ENCODE measurements at regions not wholly inside any gene's neighbourhood (a gene's known extent, or its start where the extent isn't known, plus 50 kb on each side); places are given as distances from the start of the nearest gene placed in this dataset.

DNA sequence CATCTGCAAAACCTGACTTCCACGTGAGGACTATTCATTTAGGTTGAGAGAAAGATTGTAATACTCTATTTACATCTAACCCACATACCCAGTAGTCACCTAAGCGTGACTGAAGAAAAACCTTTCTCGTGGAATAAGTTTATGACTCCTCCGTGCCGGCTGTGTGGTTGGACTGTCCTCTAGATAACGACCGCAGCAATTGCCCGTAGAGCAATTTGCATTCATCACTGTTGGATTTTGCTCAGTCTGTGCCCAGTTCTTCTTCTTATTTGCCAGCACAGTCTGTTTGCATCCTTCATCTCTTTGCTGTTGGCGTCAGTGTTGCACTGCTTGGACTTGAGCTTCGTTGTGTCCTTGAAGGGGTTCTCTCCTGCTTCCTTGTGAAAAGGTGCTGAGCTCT, 131.3 kb downstream of the CYB561 start:
- no peak overlapping the region for H3K4me3 ChIP-seq (ENCODE audit: low read depth, low read length)
- no peaks in the 10 kb centered on the region for H3K4me1 Mint-ChIP-seq
- H3K27ac Mint-ChIP-seq: no peak overlapping the region
- peaks cover 0 to 3% (median 0%) of the 10 kb centered on the region in 7 donors for H3K9me3 Mint-ChIP-seq
- peaks cover 4% of the 10 kb centered on the region for H3K36me3 ChIP-seq (ENCODE audit: control insufficient read depth, insufficient read depth, low read length)
- H3K4me1 ChIP-seq (ENCODE audit: control insufficient read depth, insufficient read depth, low read length, poor library complexity, severe bottlenecking): no peaks in the 10 kb centered on the region
- H3K27ac ChIP-seq (ENCODE audit: insufficient read depth, low read length, poor library complexity, severe bottlenecking): no peak overlapping the region
- no peaks in the 10 kb centered on the region for H3K27me3 ChIP-seq (ENCODE audit: control insufficient read depth, insufficient read depth, low read length)
- H3K4me3 Mint-ChIP-seq: no peak overlapping the region
- ATAC-seq (ENCODE audit: low read depth in 2 of 2) (no peak), DNase-seq (no peak)
- no peaks in the 10 kb centered on the region for H3K9me3 ChIP-seq (ENCODE audit: control insufficient read depth in 2 of 2, low read length in 2 of 2)
- H3K36me3 Mint-ChIP-seq: peaks cover 17% of the 10 kb centered on the region
- H3K27me3 Mint-ChIP-seq: peaks cover 5% of the 10 kb centered on the region

DNA sequence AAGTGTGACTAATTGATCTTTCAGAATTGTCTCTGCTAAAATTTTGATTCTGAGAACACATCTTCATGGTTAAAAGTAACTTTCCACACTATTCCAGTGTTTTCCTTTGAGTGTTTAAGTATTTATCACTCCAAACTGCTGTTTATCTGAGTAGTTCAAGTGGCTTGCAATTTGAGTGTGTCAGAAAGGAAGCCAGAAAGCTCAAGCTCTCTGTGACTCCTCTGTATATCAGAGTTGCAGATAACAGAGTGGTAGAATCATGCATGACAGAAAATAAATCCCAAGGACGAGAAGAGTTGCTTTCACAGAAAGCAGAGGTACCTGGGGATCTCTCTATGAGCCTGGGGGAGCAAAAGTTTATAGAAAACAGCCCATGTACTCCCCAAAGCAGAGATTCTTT, 130.0 kb downstream of the CYB561 start:
- Histone ChIP-seq H3K9me3 (ENCODE audit: control insufficient read depth in 2 of 2, low read length in 2 of 2) (no peaks in the 10 kb centered on the region), H3K27me3 (ENCODE audit: control insufficient read depth, insufficient read depth, low read length) (no peaks in the 10 kb centered on the region), H3K4me1 (ENCODE audit: control insufficient read depth, insufficient read depth, low read length, poor library complexity, severe bottlenecking) (no peaks in the 10 kb centered on the region), H3K27ac (ENCODE audit: insufficient read depth, low read length, poor library complexity, severe bottlenecking) (no peak overlapping the region), H3K4me3 (ENCODE audit: low read depth, low read length) (no peak overlapping the region), H3K36me3 (ENCODE audit: control insufficient read depth, insufficient read depth, low read length) (peaks cover 4% of the 10 kb centered on the region)
- no peak overlapping the region for H3K4me3 Mint-ChIP-seq
- no peak for ATAC-seq (ENCODE audit: low read depth in 2 of 2)
- H3K9me3 Mint-ChIP-seq: peaks cover 0 to 3% (median 0%) of the 10 kb centered on the region in 7 donors
- H3K4me1 Mint-ChIP-seq: no peaks in the 10 kb centered on the region
- peaks cover 5% of the 10 kb centered on the region for H3K27me3 Mint-ChIP-seq
- peaks cover 17% of the 10 kb centered on the region for H3K36me3 Mint-ChIP-seq
- DNase-seq: no peak
- H3K27ac Mint-ChIP-seq: no peak overlapping the region

DNA sequence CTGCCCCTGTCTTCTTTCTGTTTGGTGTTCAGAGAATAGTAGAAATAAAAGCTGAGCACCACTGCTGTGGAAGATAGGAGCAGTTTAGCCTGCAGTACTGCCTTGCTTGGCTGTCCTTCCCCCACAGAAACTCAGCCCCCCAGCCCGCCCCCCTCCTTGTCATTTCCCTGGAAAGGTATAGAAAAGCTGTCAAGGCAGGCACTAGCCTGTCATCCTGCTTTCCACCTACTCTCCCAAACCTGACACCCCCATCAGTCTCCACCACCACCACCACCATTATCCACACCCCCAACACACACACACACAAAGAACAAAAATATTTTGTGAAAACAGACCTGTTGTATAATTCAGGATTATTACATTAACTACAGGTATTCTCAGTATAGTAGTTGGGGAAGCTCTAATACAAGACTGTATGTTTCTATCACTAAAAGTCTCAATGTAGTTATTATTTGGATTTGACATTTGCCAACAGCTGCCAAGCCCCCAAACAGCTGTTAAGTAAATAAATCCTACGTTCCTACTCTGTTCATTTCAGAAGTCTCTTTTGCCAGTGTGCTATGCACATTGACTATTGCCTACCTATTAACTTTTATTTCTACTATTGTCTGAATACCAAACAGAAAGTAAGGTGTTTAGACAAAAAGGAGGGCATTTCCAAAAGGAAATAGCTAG, 128.8 kb downstream of the CYB561 start:
- no peaks in the 10 kb centered on the region for H3K4me1 Mint-ChIP-seq
- H3K9me3 Mint-ChIP-seq: peaks cover 0 to 3% (median 0%) of the 10 kb centered on the region in 7 donors
- DNase-seq (no peak), ATAC-seq (ENCODE audit: low read depth in 2 of 2) (no peak)
- Histone ChIP-seq H3K36me3 (ENCODE audit: control insufficient read depth, insufficient read depth, low read length) (peaks cover 4% of the 10 kb centered on the region), H3K27ac (ENCODE audit: insufficient read depth, low read length, poor library complexity, severe bottlenecking) (no peak overlapping the region), H3K27me3 (ENCODE audit: control insufficient read depth, insufficient read depth, low read length) (no peaks in the 10 kb centered on the region), H3K4me1 (ENCODE audit: control insufficient read depth, insufficient read depth, low read length, poor library complexity, severe bottlenecking) (no peaks in the 10 kb centered on the region), H3K4me3 (ENCODE audit: low read depth, low read length) (no peak overlapping the region), H3K9me3 (ENCODE audit: control insufficient read depth in 2 of 2, low read length in 2 of 2) (no peaks in the 10 kb centered on the region)
- no peak overlapping the region for H3K4me3 Mint-ChIP-seq
- H3K27me3 Mint-ChIP-seq: peaks cover 5% of the 10 kb centered on the region
- H3K27ac Mint-ChIP-seq: no peak overlapping the region
- H3K36me3 Mint-ChIP-seq: peaks cover 25% of the 10 kb centered on the region

DNA sequence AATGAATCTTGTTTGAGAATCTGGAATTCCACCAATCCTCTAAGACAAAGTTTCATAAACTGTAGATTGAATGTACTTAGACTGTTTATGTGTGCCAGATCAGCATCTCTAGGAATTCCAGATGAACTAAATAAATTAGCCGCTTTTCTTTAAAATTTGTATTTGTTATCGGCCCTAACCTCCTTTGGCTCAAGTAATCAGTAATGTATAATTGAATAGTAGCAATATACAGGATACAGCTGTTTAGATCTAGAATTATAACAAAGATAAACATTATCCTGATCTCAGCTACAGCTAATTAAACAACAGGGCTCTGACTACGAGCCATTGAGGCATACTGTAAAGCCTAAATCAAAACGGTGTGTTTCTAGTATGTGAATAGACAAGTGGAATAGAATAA, 120.3 kb downstream of the CYB561 start:
- Histone ChIP-seq H3K4me1 (ENCODE audit: control insufficient read depth, insufficient read depth, low read length, poor library complexity, severe bottlenecking) (no peaks in the 10 kb centered on the region), H3K9me3 (ENCODE audit: control insufficient read depth in 2 of 2, low read length in 2 of 2) (no peaks in the 10 kb centered on the region), H3K4me3 (ENCODE audit: low read depth, low read length) (no peak overlapping the region), H3K36me3 (ENCODE audit: control insufficient read depth, insufficient read depth, low read length) (no peaks in the 10 kb centered on the region), H3K27ac (ENCODE audit: insufficient read depth, low read length, poor library complexity, severe bottlenecking) (no peak overlapping the region), H3K27me3 (ENCODE audit: control insufficient read depth, insufficient read depth, low read length) (no peaks in the 10 kb centered on the region)
- DNase-seq: no peak
- no peak overlapping the region for H3K27ac Mint-ChIP-seq
- ATAC-seq (ENCODE audit: low read depth in 2 of 2): no peak
- H3K27me3 Mint-ChIP-seq: peaks cover 5% of the 10 kb centered on the region
- no peak overlapping the region for H3K4me3 Mint-ChIP-seq
- peaks cover 0 to 1% (median 0%) of the 10 kb centered on the region in 7 donors for H3K9me3 Mint-ChIP-seq
- H3K36me3 Mint-ChIP-seq: peaks cover 19% of the 10 kb centered on the region
- no peaks in the 10 kb centered on the region for H3K4me1 Mint-ChIP-seq

DNA sequence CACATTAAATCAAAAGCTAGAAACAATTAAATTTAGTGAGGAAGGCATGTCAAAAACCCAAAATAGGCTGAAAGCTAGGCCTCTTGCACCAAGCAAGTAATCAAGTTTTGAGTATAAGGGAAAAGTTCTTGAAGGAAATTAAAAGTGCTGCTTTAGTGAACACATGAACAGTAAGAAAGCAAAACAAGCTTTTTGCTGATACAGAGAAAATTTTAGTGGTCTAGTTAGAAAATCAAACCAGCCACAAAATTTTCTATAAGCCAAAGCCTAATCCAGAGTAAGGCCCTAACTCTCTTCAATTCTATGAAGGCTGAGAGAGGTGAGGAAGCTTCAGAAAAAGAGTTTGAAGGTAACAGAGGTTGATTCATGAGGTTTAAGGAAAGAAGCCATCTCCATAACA, 116.2 kb downstream of the CYB561 start:
- no peaks in the 10 kb centered on the region for H3K36me3 ChIP-seq (ENCODE audit: control insufficient read depth, insufficient read depth, low read length)
- H3K4me1 Mint-ChIP-seq: no peaks in the 10 kb centered on the region
- H3K4me3 ChIP-seq (ENCODE audit: low read depth, low read length): no peak overlapping the region
- peaks cover 5% of the 10 kb centered on the region for H3K27me3 Mint-ChIP-seq
- H3K36me3 Mint-ChIP-seq: peaks cover 25% of the 10 kb centered on the region
- H3K27ac Mint-ChIP-seq: peak overlapping the region in 1 of 3 donors; percentile 48
- no peaks in the 10 kb centered on the region for H3K4me1 ChIP-seq (ENCODE audit: control insufficient read depth, insufficient read depth, low read length, poor library complexity, severe bottlenecking)
- no peaks in the 10 kb centered on the region for H3K27me3 ChIP-seq (ENCODE audit: control insufficient read depth, insufficient read depth, low read length)
- H3K27ac ChIP-seq (ENCODE audit: insufficient read depth, low read length, poor library complexity, severe bottlenecking): no peak overlapping the region
- no peak overlapping the region for H3K4me3 Mint-ChIP-seq
- no peak for ATAC-seq (ENCODE audit: low read depth in 2 of 2)
- peaks cover 0 to 1% (median 0%) of the 10 kb centered on the region in 7 donors for H3K9me3 Mint-ChIP-seq
- DNase-seq: no peak
- H3K9me3 ChIP-seq (ENCODE audit: control insufficient read depth in 2 of 2, low read length in 2 of 2): no peaks in the 10 kb centered on the region

DNA sequence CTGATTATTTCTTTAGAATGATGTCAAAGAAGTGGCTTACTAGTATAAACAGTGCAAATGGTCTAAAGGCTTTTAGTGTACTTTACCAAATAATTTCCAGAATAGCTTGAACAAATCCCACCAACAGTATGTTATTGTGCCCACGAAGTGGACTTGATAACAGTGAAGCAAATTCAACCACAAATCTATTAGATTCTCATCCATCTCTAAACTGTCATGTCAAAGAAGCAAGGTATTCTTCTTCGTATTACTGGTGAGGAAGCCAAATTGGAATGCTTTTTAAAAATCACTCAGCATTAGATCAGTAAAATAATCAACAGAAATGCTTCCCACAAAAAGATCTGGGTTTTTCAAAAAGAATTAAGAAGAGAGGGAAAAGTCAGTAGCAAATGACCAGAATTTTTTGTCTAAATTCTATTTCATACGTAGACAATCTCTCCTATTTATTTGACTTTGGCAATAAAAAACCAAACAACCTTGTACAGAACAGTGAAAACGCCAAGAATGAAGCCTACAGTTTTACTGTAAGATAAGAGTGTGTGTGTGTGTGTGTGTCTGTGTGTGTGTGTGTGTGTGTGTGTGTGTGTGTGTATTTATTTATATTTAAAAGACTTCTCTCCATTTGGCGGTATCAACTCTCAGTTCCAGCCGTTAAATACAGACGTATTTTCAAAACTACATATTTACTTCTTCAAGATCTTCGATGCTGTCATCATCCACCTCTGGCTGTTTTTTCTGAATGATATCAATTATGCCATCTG, 114.6 kb downstream of the CYB561 start:
- Mint-ChIP-seq H3K36me3 (peaks cover 20% of the 10 kb centered on the region), H3K4me1 (no peaks in the 10 kb centered on the region), H3K27me3 (peaks cover 5% of the 10 kb centered on the region), H3K27ac (no peak overlapping the region), H3K9me3 (peaks cover 0 to 1% (median 0%) of the 10 kb centered on the region in 7 donors), H3K4me3 (no peak overlapping the region)
- DNase-seq (no peak), ATAC-seq (ENCODE audit: low read depth in 2 of 2) (no peak)
- no peaks in the 10 kb centered on the region for H3K9me3 ChIP-seq (ENCODE audit: control insufficient read depth in 2 of 2, low read length in 2 of 2)
- no peaks in the 10 kb centered on the region for H3K4me1 ChIP-seq (ENCODE audit: control insufficient read depth, insufficient read depth, low read length, poor library complexity, severe bottlenecking)
- no peak overlapping the region for H3K27ac ChIP-seq (ENCODE audit: insufficient read depth, low read length, poor library complexity, severe bottlenecking)
- no peaks in the 10 kb centered on the region for H3K36me3 ChIP-seq (ENCODE audit: control insufficient read depth, insufficient read depth, low read length)
- no peak overlapping the region for H3K4me3 ChIP-seq (ENCODE audit: low read depth, low read length)
- no peaks in the 10 kb centered on the region for H3K27me3 ChIP-seq (ENCODE audit: control insufficient read depth, insufficient read depth, low read length)

DNA sequence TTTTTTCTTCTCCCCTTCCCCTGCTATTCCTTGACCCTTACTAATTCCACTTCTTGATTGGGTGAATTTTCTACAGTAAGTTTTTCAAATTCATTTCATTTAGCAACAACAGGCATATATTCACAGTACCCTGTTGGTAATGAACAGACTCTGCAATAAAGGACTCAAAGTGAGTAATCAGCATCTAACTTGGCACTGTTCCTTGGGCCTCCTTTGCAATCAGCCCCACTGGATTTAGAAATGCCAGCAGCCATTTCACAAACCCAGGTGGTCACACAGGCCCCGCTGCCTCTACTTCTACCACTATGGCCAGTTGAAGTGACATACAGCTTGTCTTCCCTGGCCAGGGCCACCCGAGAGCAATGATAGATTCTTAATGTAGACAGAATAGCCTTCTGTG, 113.8 kb downstream of the CYB561 start:
- H3K9me3 ChIP-seq (ENCODE audit: control insufficient read depth in 2 of 2, low read length in 2 of 2): no peaks in the 10 kb centered on the region
- H3K27me3 Mint-ChIP-seq: peaks cover 5% of the 10 kb centered on the region
- ATAC-seq (ENCODE audit: low read depth in 2 of 2) (no peak), DNase-seq (no peak)
- peaks cover 0 to 1% (median 0%) of the 10 kb centered on the region in 7 donors for H3K9me3 Mint-ChIP-seq
- no peak overlapping the region for H3K27ac ChIP-seq (ENCODE audit: insufficient read depth, low read length, poor library complexity, severe bottlenecking)
- H3K27ac Mint-ChIP-seq: no peak overlapping the region
- H3K4me3 ChIP-seq (ENCODE audit: low read depth, low read length): no peak overlapping the region
- H3K4me1 Mint-ChIP-seq: no peaks in the 10 kb centered on the region
- H3K4me1 ChIP-seq (ENCODE audit: control insufficient read depth, insufficient read depth, low read length, poor library complexity, severe bottlenecking): no peaks in the 10 kb centered on the region
- H3K36me3 ChIP-seq (ENCODE audit: control insufficient read depth, insufficient read depth, low read length): no peaks in the 10 kb centered on the region
- H3K36me3 Mint-ChIP-seq: peaks cover 13% of the 10 kb centered on the region
- no peaks in the 10 kb centered on the region for H3K27me3 ChIP-seq (ENCODE audit: control insufficient read depth, insufficient read depth, low read length)
- H3K4me3 Mint-ChIP-seq: no peak overlapping the region

DNA sequence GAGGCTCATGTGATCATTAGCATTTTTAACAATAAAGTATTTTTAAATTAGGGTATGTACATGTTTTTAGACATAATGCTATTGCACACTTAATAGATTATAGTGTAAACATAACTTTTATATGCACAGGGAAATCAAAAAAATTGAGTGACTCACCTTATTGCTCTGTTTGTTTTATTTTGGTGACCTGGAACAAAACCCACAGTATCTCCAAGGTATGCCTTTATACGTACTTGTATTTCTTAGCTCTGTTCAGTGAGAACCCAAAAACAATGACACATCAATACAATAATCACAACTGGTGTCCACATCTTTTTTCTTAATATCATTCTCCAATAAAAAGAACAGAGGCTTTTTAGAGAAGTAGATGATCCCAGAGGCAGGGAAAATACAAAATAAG, 112.2 kb downstream of the CYB561 start:
- Histone ChIP-seq H3K36me3 (ENCODE audit: control insufficient read depth, insufficient read depth, low read length) (no peaks in the 10 kb centered on the region), H3K27me3 (ENCODE audit: control insufficient read depth, insufficient read depth, low read length) (no peaks in the 10 kb centered on the region), H3K4me3 (ENCODE audit: low read depth, low read length) (no peak overlapping the region), H3K9me3 (ENCODE audit: control insufficient read depth in 2 of 2, low read length in 2 of 2) (no peaks in the 10 kb centered on the region), H3K4me1 (ENCODE audit: control insufficient read depth, insufficient read depth, low read length, poor library complexity, severe bottlenecking) (no peaks in the 10 kb centered on the region), H3K27ac (ENCODE audit: insufficient read depth, low read length, poor library complexity, severe bottlenecking) (no peak overlapping the region)
- peaks cover 13% of the 10 kb centered on the region for H3K36me3 Mint-ChIP-seq
- no peak for ATAC-seq (ENCODE audit: low read depth in 2 of 2)
- DNase-seq: no peak
- no peak overlapping the region for H3K27ac Mint-ChIP-seq
- H3K4me1 Mint-ChIP-seq: no peaks in the 10 kb centered on the region
- H3K27me3 Mint-ChIP-seq: peaks cover 5% of the 10 kb centered on the region
- H3K4me3 Mint-ChIP-seq: no peak overlapping the region
- H3K9me3 Mint-ChIP-seq: peaks cover 0 to 1% (median 0%) of the 10 kb centered on the region in 7 donors
